ENCODE measurements at regions not wholly inside any gene's neighbourhood (a gene's known extent, or its start where the extent isn't known, plus 50 kb on each side); places are given as distances from the start of the nearest gene placed in this dataset.

DNA sequence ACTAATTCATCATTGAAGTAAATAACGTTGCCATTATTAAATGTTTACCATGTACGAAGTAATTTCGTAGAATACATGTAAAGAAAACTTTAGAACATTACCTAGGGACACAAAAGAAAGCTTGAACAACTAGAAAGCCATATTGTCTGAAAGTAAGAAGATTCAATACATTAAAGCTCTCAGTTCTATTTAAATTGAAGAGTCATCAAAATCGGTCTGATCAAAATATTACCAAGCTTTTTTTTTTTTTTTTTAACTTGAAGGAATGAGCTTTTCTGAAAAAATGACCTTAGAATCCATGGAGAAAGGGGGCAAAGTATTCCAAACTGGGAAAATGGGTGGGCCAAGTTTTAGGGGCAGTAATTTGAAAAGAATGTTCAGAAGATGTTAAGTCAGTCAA is 300.8 kb downstream of the GPD2 start (continued):
- TF ChIP-seq, protein P1, sequence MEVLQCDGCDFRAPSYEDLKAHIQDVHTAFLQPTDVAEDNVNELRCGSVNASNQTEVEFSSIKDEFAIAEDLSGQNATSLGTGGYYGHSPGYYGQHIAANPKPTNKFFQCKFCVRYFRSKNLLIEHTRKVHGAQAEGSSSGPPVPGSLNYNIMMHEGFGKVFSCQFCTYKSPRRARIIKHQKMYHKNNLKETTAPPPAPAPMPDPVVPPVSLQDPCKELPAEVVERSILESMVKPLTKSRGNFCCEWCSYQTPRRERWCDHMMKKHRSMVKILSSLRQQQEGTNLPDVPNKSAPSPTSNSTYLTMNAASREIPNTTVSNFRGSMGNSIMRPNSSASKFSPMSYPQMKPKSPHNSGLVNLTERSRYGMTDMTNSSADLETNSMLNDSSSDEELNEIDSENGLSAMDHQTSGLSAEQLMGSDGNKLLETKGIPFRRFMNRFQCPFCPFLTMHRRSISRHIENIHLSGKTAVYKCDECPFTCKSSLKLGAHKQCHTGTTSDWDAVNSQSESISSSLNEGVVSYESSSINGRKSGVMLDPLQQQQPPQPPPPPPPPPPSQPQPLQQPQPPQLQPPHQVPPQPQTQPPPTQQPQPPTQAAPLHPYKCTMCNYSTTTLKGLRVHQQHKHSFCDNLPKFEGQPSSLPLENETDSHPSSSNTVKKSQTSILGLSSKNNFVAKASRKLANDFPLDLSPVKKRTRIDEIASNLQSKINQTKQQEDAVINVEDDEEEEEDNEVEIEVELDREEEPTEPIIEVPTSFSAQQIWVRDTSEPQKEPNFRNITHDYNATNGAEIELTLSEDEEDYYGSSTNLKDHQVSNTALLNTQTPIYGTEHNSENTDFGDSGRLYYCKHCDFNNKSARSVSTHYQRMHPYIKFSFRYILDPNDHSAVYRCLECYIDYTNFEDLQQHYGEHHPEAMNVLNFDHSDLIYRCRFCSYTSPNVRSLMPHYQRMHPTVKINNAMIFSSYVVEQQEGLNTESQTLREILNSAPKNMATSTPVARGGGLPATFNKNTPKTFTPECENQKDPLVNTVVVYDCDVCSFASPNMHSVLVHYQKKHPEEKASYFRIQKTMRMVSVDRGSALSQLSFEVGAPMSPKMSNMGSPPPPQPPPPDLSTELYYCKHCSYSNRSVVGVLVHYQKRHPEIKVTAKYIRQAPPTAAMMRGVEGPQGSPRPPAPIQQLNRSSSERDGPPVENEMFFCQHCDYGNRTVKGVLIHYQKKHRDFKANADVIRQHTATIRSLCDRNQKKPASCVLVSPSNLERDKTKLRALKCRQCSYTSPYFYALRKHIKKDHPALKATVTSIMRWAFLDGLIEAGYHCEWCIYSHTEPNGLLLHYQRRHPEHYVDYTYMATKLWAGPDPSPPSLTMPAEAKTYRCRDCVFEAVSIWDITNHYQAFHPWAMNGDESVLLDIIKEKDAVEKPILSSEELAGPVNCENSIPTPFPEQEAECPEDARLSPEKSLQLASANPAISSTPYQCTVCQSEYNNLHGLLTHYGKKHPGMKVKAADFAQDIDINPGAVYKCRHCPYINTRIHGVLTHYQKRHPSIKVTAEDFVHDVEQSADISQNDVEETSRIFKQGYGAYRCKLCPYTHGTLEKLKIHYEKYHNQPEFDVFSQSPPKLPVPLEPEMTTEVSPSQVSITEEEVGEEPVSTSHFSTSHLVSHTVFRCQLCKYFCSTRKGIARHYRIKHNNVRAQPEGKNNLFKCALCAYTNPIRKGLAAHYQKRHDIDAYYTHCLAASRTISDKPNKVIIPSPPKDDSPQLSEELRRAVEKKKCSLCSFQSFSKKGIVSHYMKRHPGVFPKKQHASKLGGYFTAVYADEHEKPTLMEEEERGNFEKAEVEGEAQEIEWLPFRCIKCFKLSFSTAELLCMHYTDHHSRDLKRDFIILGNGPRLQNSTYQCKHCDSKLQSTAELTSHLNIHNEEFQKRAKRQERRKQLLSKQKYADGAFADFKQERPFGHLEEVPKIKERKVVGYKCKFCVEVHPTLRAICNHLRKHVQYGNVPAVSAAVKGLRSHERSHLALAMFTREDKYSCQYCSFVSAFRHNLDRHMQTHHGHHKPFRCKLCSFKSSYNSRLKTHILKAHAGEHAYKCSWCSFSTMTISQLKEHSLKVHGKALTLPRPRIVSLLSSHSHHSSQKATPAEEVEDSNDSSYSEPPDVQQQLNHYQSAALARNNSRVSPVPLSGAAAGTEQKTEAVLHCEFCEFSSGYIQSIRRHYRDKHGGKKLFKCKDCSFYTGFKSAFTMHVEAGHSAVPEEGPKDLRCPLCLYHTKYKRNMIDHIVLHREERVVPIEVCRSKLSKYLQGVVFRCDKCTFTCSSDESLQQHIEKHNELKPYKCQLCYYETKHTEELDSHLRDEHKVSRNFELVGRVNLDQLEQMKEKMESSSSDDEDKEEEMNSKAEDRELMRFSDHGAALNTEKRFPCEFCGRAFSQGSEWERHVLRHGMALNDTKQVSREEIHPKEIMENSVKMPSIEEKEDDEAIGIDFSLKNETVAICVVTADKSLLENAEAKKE (CRISPR knock-in tag; IDR thresholded peaks at IDR 0.05): no peak
- TF ChIP-seq ZNF114 (CRISPR knock-in tag; IDR thresholded peaks at IDR 0.05) (no peak), JUNB (IDR thresholded peaks at IDR 0.05; ENCODE audit: unreplicated experiment) (no peak)
- TF ChIP-seq, protein P2, sequence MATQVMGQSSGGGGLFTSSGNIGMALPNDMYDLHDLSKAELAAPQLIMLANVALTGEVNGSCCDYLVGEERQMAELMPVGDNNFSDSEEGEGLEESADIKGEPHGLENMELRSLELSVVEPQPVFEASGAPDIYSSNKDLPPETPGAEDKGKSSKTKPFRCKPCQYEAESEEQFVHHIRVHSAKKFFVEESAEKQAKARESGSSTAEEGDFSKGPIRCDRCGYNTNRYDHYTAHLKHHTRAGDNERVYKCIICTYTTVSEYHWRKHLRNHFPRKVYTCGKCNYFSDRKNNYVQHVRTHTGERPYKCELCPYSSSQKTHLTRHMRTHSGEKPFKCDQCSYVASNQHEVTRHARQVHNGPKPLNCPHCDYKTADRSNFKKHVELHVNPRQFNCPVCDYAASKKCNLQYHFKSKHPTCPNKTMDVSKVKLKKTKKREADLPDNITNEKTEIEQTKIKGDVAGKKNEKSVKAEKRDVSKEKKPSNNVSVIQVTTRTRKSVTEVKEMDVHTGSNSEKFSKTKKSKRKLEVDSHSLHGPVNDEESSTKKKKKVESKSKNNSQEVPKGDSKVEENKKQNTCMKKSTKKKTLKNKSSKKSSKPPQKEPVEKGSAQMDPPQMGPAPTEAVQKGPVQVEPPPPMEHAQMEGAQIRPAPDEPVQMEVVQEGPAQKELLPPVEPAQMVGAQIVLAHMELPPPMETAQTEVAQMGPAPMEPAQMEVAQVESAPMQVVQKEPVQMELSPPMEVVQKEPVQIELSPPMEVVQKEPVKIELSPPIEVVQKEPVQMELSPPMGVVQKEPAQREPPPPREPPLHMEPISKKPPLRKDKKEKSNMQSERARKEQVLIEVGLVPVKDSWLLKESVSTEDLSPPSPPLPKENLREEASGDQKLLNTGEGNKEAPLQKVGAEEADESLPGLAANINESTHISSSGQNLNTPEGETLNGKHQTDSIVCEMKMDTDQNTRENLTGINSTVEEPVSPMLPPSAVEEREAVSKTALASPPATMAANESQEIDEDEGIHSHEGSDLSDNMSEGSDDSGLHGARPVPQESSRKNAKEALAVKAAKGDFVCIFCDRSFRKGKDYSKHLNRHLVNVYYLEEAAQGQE (IDR thresholded peaks at IDR 0.05; ENCODE audit: unreplicated experiment): no peak

DNA sequence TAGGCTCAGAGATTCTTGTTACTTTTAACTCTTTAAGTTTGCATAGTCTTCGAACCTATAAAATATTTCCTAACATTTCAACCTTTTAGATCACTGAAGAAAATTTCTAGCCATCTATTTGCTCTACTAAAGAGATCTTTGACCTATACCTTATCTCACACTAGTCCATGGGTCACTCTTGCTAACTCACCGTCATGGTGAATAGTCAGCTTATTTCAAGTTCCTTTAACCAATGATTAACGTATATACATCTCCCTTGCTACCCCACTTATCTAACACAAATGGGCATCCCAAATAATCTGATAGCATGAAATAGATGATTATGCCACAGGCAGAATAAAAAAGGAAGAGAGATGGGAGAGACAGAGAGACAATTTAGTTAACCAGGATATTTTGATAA is 303.1 kb downstream of the GPD2 start:
- Mint-ChIP-seq H3K4me1 (peaks cover 19% of the 10 kb centered on the region), H3K36me3 (ENCODE audit: low read depth) (no peaks in the 10 kb centered on the region), H3K9me3 (no peaks in the 10 kb centered on the region), H3K27me3 (ENCODE audit: insufficient read depth, low read depth, poor library complexity) (no peaks in the 10 kb centered on the region), H3K4me3 (no peak overlapping the region), H3K27ac (peak overlapping the region; percentile 69)
- no peaks in the 10 kb centered on the region for H3K9me2 ChIP-seq (ENCODE audit: insufficient read depth)
- H3K4me1 ChIP-seq (ENCODE audit: insufficient read depth): peaks cover 12% of the 10 kb centered on the region; the same call in 1 of the 2 replicates
- DNase-seq (ENCODE audit: low spot score) (no peak), ATAC-seq (no peak)
- no peak overlapping the region for H3K27ac ChIP-seq (ENCODE audit: low read depth)
- no peaks in the 10 kb centered on the region for H3K27me3 ChIP-seq (ENCODE audit: insufficient read depth)
- H3K4me3 ChIP-seq: no peak overlapping the region
- no peak overlapping the region for H3K4me2 ChIP-seq
- H3K79me2 ChIP-seq (replicated peaks; ENCODE audit: insufficient read depth): no peaks in the 10 kb centered on the region
- H4K20me1 ChIP-seq (replicated peaks; ENCODE audit: insufficient read depth): no peaks in the 10 kb centered on the region
- H3F3A ChIP-seq (replicated peaks; ENCODE audit: low read depth): no peaks in the 10 kb centered on the region
- H2AFZ ChIP-seq: peak overlapping the region; percentile 49; the same call in 1 of the 2 replicates
- H3K36me3 ChIP-seq (ENCODE audit: insufficient read depth): no peaks in the 10 kb centered on the region
- TF ChIP-seq NANOG (IDR thresholded peaks at IDR 0.05; ENCODE audit: borderline replicate concordance) (no peak), EZH2phosphoT487 (IDR thresholded peaks at IDR 0.05; ENCODE audit: unreplicated experiment) (no peak)
- TF ChIP-seq, protein P1 (CRISPR knock-in tag; IDR thresholded peaks at IDR 0.05): no peak
